ENCODE measurements at regions not wholly inside any gene's neighbourhood (a gene's known extent, or its start where the extent isn't known, plus 50 kb on each side); places are given as distances from the start of the nearest gene placed in this dataset.

GRCh38 chr11:81496601-81497000 lies 1237.1 kb downstream of the FAM181B start:
- Histone ChIP-seq H3K4me3 (no peak overlapping the region), H3K36me3 (no peaks in the 10 kb centered on the region), H3K27ac (no peak overlapping the region), H3K27me3 (no peaks in the 10 kb centered on the region), H3K9me3 (no peaks in the 10 kb centered on the region), H3K4me1 (no peaks in the 10 kb centered on the region)
- DNase-seq (no peak), ATAC-seq (no peak)
- intact Hi-C loops (cut with DNase I), result no loop called here
- TF ChIP-seq, protein P1, sequence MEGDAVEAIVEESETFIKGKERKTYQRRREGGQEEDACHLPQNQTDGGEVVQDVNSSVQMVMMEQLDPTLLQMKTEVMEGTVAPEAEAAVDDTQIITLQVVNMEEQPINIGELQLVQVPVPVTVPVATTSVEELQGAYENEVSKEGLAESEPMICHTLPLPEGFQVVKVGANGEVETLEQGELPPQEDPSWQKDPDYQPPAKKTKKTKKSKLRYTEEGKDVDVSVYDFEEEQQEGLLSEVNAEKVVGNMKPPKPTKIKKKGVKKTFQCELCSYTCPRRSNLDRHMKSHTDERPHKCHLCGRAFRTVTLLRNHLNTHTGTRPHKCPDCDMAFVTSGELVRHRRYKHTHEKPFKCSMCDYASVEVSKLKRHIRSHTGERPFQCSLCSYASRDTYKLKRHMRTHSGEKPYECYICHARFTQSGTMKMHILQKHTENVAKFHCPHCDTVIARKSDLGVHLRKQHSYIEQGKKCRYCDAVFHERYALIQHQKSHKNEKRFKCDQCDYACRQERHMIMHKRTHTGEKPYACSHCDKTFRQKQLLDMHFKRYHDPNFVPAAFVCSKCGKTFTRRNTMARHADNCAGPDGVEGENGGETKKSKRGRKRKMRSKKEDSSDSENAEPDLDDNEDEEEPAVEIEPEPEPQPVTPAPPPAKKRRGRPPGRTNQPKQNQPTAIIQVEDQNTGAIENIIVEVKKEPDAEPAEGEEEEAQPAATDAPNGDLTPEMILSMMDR (IDR thresholded peaks at IDR 0.05), result no peak
- no peak for TF ChIP-seq POLR2A (IDR thresholded peaks at IDR 0.05)
- 64 to 82% (median 73%) methylated on average over 1 of the region's 1 CpG for WGBS, 4 donors

- Histone ChIP-seq H3K4me3 (no peak overlapping the region), H3K9me3 (no peaks in the 10 kb centered on the region), H3K27me3 (no peaks in the 10 kb centered on the region), H3K4me1 (no peaks in the 10 kb centered on the region), H3K36me3 (no peaks in the 10 kb centered on the region), H3K27ac (no peak overlapping the region)
- intact Hi-C loops (cut with DNase I), result no loop called here
- no peak for ATAC-seq
- TF ChIP-seq POLR2A (IDR thresholded peaks at IDR 0.05), result no peak
- TF ChIP-seq, protein P1 (IDR thresholded peaks at IDR 0.05), result no peak
- WGBS, 4 donors, result 79 to 82% (median 80%) methylated on average over 4 of the region's 4 CpGs
- DNase-seq, result no peak
Measured at GRCh38 chr11:81495699-81496292, 1237.9 kb downstream of the FAM181B start.

GRCh38 chr11:81494431-81494830 lies 1239.2 kb downstream of the FAM181B start:
- Histone ChIP-seq H3K27ac (no peak overlapping the region), H3K27me3 (no peaks in the 10 kb centered on the region), H3K4me3 (no peak overlapping the region), H3K4me1 (no peaks in the 10 kb centered on the region), H3K9me3 (no peaks in the 10 kb centered on the region), H3K36me3 (no peaks in the 10 kb centered on the region)
- intact Hi-C loops (cut with DNase I), result no loop called here
- no peak for DNase-seq
- TF ChIP-seq, protein P1 (IDR thresholded peaks at IDR 0.05), result no peak
- TF ChIP-seq POLR2A (IDR thresholded peaks at IDR 0.05), result no peak
- no peak for ATAC-seq

GRCh38 chr11:81492923-81493445 lies 1240.7 kb downstream of the FAM181B start:
- ATAC-seq, result no peak
- H3K27ac ChIP-seq, result no peak overlapping the region
- no peaks in the 10 kb centered on the region for H3K9me3 ChIP-seq
- DNase-seq, result no peak
- no peak overlapping the region for H3K4me3 ChIP-seq
- no peak for TF ChIP-seq POLR2A (IDR thresholded peaks at IDR 0.05)
- TF ChIP-seq, protein P1 (IDR thresholded peaks at IDR 0.05), result no peak
- H3K36me3 ChIP-seq, result no peaks in the 10 kb centered on the region
- intact Hi-C loops (cut with DNase I), result no loop called here
- H3K27me3 ChIP-seq, result peaks cover 0 to 3% (median 0%) of the 10 kb centered on the region in 9 donors
- no peaks in the 10 kb centered on the region for H3K4me1 ChIP-seq
- WGBS, 4 donors, result 55 to 62% (median 58%) methylated on average over 1 of the region's 1 CpG

Measured in heart left ventricle (tissue), 16 donors.